ENCODE measurements at regions not wholly inside any gene's neighbourhood (a gene's known extent, or its start where the extent isn't known, plus 50 kb on each side); places are given as distances from the start of the nearest gene placed in this dataset.
A peak's percentile ranks its signal among the peaks of the same experiment; 100 is the strongest.

DNA sequence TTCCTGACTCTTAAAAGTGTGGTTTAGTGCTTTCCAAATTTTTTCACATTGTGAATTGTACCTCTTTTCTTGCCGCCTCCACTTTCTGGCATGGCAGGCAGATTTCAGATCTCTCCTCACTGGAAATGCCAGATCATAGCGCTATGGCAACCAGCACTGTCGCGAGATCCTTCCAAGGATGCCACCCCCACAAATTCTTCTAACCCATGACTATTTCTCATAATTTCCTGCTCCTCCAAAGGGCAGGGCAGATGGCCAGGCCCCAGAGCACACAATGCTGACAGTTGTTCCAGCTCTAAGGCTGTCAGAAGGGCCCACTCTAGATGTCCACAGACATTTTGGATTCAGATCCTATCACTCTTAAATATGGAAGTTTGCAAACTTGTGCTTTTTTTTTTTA is 446.2 kb upstream of the RIOK2 start:
- Mint-ChIP-seq H3K27me3 (ENCODE audit: low read depth) (no peaks in the 10 kb centered on the region), H3K9me3 (ENCODE audit: low read depth) (no peaks in the 10 kb centered on the region), H3K4me3 (ENCODE audit: unreplicated experiment) (no peak overlapping the region), H3K36me3 (ENCODE audit: low read depth) (no peaks in the 10 kb centered on the region), H3K27ac (ENCODE audit: unreplicated experiment) (no peak overlapping the region), H3K4me1 (ENCODE audit: low read depth) (peaks cover 21% of the 10 kb centered on the region)
- TF ChIP-seq, protein P1, sequence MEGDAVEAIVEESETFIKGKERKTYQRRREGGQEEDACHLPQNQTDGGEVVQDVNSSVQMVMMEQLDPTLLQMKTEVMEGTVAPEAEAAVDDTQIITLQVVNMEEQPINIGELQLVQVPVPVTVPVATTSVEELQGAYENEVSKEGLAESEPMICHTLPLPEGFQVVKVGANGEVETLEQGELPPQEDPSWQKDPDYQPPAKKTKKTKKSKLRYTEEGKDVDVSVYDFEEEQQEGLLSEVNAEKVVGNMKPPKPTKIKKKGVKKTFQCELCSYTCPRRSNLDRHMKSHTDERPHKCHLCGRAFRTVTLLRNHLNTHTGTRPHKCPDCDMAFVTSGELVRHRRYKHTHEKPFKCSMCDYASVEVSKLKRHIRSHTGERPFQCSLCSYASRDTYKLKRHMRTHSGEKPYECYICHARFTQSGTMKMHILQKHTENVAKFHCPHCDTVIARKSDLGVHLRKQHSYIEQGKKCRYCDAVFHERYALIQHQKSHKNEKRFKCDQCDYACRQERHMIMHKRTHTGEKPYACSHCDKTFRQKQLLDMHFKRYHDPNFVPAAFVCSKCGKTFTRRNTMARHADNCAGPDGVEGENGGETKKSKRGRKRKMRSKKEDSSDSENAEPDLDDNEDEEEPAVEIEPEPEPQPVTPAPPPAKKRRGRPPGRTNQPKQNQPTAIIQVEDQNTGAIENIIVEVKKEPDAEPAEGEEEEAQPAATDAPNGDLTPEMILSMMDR (IDR thresholded peaks at IDR 0.05): no peak
- DNase-seq (ENCODE audit: low spot score): no peak

DNA sequence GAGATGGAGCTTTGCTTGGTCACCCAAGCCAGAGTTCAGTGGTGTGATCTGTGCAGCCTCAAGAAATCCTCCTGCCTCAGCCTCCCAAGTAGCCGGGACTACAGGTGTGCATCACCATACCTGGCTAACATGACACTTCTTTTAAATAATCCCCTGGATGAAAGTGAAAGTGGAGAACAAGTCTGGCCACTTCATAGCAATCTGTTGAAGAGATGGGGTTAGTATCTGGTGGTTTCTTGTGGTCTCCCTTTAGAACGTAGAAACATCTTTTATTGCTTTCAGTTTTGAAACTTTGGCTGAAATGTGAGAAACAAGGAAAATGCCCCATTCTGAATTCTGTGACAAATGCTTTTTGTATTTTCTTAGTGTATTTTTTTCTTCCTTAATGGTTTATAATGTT is 452.5 kb upstream of the RIOK2 start:
- Mint-ChIP-seq H3K4me3 (ENCODE audit: unreplicated experiment) (no peak overlapping the region), H3K9me3 (ENCODE audit: low read depth) (peaks cover 3% of the 10 kb centered on the region), H3K27me3 (ENCODE audit: low read depth) (peaks cover 5% of the 10 kb centered on the region)

DNA sequence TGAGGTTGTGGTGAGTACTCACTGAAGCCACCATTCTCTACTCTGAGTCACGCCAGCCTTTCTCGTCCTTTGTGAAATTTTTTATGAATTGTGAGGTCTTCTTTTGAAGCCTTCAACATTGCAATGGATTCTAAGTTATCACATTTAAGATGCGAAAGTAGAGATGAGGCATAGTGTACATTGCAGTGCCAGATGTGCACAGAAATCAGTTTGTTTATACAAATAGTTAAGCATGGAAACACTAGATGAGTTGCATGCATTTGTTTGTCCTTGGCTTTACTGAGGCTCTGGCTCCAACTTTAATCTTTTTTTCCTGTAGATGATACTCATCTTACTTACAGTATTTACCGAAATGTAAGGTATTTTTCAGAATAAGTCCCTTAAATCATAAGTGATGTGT is 453.7 kb upstream of the RIOK2 start:
- peaks cover 5% of the 10 kb centered on the region for H3K27me3 Mint-ChIP-seq (ENCODE audit: low read depth)
- H3K27ac Mint-ChIP-seq (ENCODE audit: unreplicated experiment): no peak overlapping the region
- no peaks in the 10 kb centered on the region for H3K4me1 Mint-ChIP-seq (ENCODE audit: low read depth)
- no peak overlapping the region for H3K4me3 Mint-ChIP-seq (ENCODE audit: unreplicated experiment)
- TF ChIP-seq, protein P1 (IDR thresholded peaks at IDR 0.05): no peak
- DNase-seq (ENCODE audit: low spot score): no peak
- H3K36me3 Mint-ChIP-seq (ENCODE audit: low read depth): no peaks in the 10 kb centered on the region
- H3K9me3 Mint-ChIP-seq (ENCODE audit: low read depth): peaks cover 3% of the 10 kb centered on the region

More for the DNA sequence above, 452.5 kb upstream of the RIOK2 start:
- TF ChIP-seq, protein P1 (IDR thresholded peaks at IDR 0.05): peak; percentile 1
- Mint-ChIP-seq H3K27ac (ENCODE audit: unreplicated experiment) (no peak overlapping the region), H3K4me1 (ENCODE audit: low read depth) (no peaks in the 10 kb centered on the region), H3K36me3 (ENCODE audit: low read depth) (no peaks in the 10 kb centered on the region)
- no peak for DNase-seq (ENCODE audit: low spot score)

GRCh38 chr5:97641081-97641480 is 458.0 kb upstream of the RIOK2 start:
- Mint-ChIP-seq H3K36me3 (ENCODE audit: low read depth) (no peaks in the 10 kb centered on the region), H3K4me1 (ENCODE audit: low read depth) (no peaks in the 10 kb centered on the region), H3K9me3 (ENCODE audit: low read depth) (peaks cover 3% of the 10 kb centered on the region), H3K27me3 (ENCODE audit: low read depth) (peaks cover 5% of the 10 kb centered on the region), H3K4me3 (ENCODE audit: unreplicated experiment) (no peak overlapping the region), H3K27ac (ENCODE audit: unreplicated experiment) (no peak overlapping the region)
- TF ChIP-seq, protein P1 (IDR thresholded peaks at IDR 0.05): no peak
- DNase-seq (ENCODE audit: low spot score): no peak

DNA sequence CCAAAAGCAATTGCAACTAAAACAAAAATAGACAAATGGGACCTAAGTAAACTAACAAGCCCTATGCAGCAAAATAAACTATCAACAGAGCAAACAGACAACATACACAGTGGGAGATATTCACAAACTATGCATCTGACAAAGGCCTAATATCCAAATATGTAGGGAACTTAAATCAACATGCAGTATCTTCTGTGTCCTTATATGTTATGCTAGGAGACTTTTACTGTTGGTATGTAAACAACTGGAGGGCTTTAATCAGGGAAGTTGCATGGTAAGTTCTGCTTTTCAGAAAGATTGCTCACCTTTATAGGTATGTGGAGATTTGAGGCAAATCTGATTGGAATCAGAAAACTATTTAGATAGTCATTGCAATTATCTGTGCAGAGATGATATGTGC is 461.2 kb upstream of the RIOK2 start:
- Mint-ChIP-seq H3K27ac (ENCODE audit: unreplicated experiment) (no peak overlapping the region), H3K4me1 (ENCODE audit: low read depth) (no peaks in the 10 kb centered on the region), H3K36me3 (ENCODE audit: low read depth) (no peaks in the 10 kb centered on the region), H3K4me3 (ENCODE audit: unreplicated experiment) (no peak overlapping the region), H3K27me3 (ENCODE audit: low read depth) (peaks cover 2% of the 10 kb centered on the region), H3K9me3 (ENCODE audit: low read depth) (peaks cover 7% of the 10 kb centered on the region)
- TF ChIP-seq, protein P1 (IDR thresholded peaks at IDR 0.05): no peak
- no peak for DNase-seq (ENCODE audit: low spot score)

Measured in chondrocyte (in vitro differentiated cells).